WTC11 (cell line): ENCODE measurements at regions not wholly inside any gene's neighbourhood (a gene's known extent, or its start where the extent isn't known, plus 50 kb on each side); places are given as distances from the start of the nearest gene placed in this dataset.

Experiments used
- ATAC-seq: fragments of 200-7000 bp; cut with Tn5 transposase; 2 replicates; pipeline ENCODE4 v1.10.0; 2021; ENCODE audit warnings: mild to moderate bottlenecking, moderate library complexity
- CTCF ChIA-PET: fragments of 300-600 bp; sonication (Branson Sonifier 250); formaldehyde crosslinking; loops from one replicate; lab custom pipeline; 2021; ENCODE audit warnings: antibody characterized with exemption; lab: Charles Lee
- POLR2A ChIA-PET: fragments of 350-600 bp; sonication (Branson Sonifier 250); formaldehyde crosslinking; loops from one replicate; lab custom pipeline; 2021; ENCODE audit warnings: antibody characterized with exemption; lab: Charles Lee
- DNase-seq: peaks from one replicate; pipeline ENCODE4 v3.0.0; 2021; ENCODE audit warnings: low spot score
- H3K27ac Mint-ChIP-seq: 2 replicates; pipeline ENCODE4 v1.8.0; 2021; ENCODE audit warnings: mixed read lengths
- H3K27me3 Mint-ChIP-seq: 2 replicates; pipeline ENCODE4 v1.8.0; 2021; ENCODE audit warnings: low read depth, mild to moderate bottlenecking, moderate library complexity, mixed read lengths
- H3K36me3 Mint-ChIP-seq: 2 replicates; pipeline ENCODE4 v1.8.0; 2021; ENCODE audit warnings: mixed read lengths
- H3K4me1 Mint-ChIP-seq: 2 replicates; pipeline ENCODE4 v1.8.0; 2022; ENCODE audit warnings: mixed read lengths
- H3K4me3 Mint-ChIP-seq: 2 replicates; pipeline ENCODE4 v1.8.0; 2021; ENCODE audit warnings: mild to moderate bottlenecking, moderate library complexity, mixed read lengths
- H3K9me3 Mint-ChIP-seq: 2 replicates; pipeline ENCODE4 v1.8.0; 2021; ENCODE audit warnings: mixed read lengths
- GABPB1 ChIP-seq: sonication (generic); formaldehyde crosslinking; IDR thresholded peaks from 2 replicates; pipeline ENCODE4 v1.8.1; 2023; ENCODE audit warnings: mild to moderate bottlenecking, missing genetic modification reagents
- GRHL2 ChIP-seq: fragments of 250-450 bp; sonication (Bioruptor Pico); IDR thresholded peaks from 2 replicates; pipeline ENCODE4 v1.8.0; 2022; ENCODE audit warnings: mild to moderate bottlenecking, moderate library complexity; ENCODE audit not compliant: insufficient replicate concordance, severe bottlenecking
- HMGA2 ChIP-seq: fragments of 250-450 bp; sonication (Bioruptor Pico); IDR thresholded peaks from 2 replicates; pipeline ENCODE4 v1.4.0; 2021; ENCODE audit warnings: mild to moderate bottlenecking, moderate library complexity
- JAZF1 ChIP-seq: fragments of 250-450 bp; sonication (Bioruptor Pico); IDR thresholded peaks from 2 replicates; pipeline ENCODE4 v1.9.0; 2021; ENCODE audit warnings: moderate library complexity, mild to moderate bottlenecking, inconsistent platforms
- MXD4 ChIP-seq: fragments of 250-450 bp; sonication (Bioruptor Pico); IDR thresholded peaks from 2 replicates; pipeline ENCODE4 v1.8.0; 2021; ENCODE audit warnings: mild to moderate bottlenecking, moderate library complexity, borderline replicate concordance
- RORB ChIP-seq: fragments of 250-450 bp; sonication (Bioruptor Pico); IDR thresholded peaks from 2 replicates; pipeline ENCODE4 v1.9.0; 2021; ENCODE audit warnings: mild to moderate bottlenecking
- SMAD3 ChIP-seq: sonication (generic); formaldehyde crosslinking; IDR thresholded peaks from 2 replicates; pipeline ENCODE4 v1.8.0; 2022; ENCODE audit warnings: missing genetic modification reagents, mild to moderate bottlenecking, borderline replicate concordance
- SMAD4 ChIP-seq: sonication (generic); formaldehyde crosslinking; IDR thresholded peaks from 2 replicates; pipeline ENCODE4 v1.8.0; 2022; ENCODE audit warnings: mild to moderate bottlenecking, missing genetic modification reagents
- SOX15 ChIP-seq: fragments of 250-450 bp; sonication (Bioruptor Pico); IDR thresholded peaks from 2 replicates; pipeline ENCODE4 v1.9.0; 2021; ENCODE audit warnings: mild to moderate bottlenecking
- SP1 ChIP-seq: sonication (generic); formaldehyde crosslinking; conservative IDR thresholded peaks from 2 replicates; pipeline ENCODE4 v1.8.1; 2022; ENCODE audit warnings: missing genetic modification reagents
- ZNF121 ChIP-seq: sonication (generic); formaldehyde crosslinking; IDR thresholded peaks from 2 replicates; pipeline ENCODE4 v1.8.0; 2023; ENCODE audit warnings: missing genetic modification reagents
- TF ChIP-seq, protein P1 (sequence below): sonication (generic); formaldehyde crosslinking; conservative IDR thresholded peaks from 2 replicates; pipeline ENCODE4 v1.8.1; 2023; ENCODE audit warnings: mild to moderate bottlenecking, low read depth, missing genetic modification reagents, moderate library complexity
- TF ChIP-seq, protein P2 (sequence below): fragments of 250-450 bp; sonication (Bioruptor Pico); IDR thresholded peaks from 2 replicates; pipeline ENCODE4 v1.9.0; 2021; ENCODE audit warnings: mild to moderate bottlenecking
- TF ChIP-seq, protein P3 (sequence below): sonication (generic); formaldehyde crosslinking; IDR thresholded peaks from 2 replicates; pipeline ENCODE4 v1.8.1; 2023; ENCODE audit warnings: mild to moderate bottlenecking, missing genetic modification reagents
- TF ChIP-seq, protein P4 (sequence below): sonication (generic); formaldehyde crosslinking; IDR thresholded peaks from 2 replicates; pipeline ENCODE4 v1.8.1; 2023; ENCODE audit warnings: mild to moderate bottlenecking, missing genetic modification reagents
- TF ChIP-seq, protein P5 (sequence below): fragments of 250-450 bp; sonication (Bioruptor Pico); conservative IDR thresholded peaks from 2 replicates; pipeline ENCODE4 v1.9.0; 2021; ENCODE audit warnings: mild to moderate bottlenecking

DNA sequence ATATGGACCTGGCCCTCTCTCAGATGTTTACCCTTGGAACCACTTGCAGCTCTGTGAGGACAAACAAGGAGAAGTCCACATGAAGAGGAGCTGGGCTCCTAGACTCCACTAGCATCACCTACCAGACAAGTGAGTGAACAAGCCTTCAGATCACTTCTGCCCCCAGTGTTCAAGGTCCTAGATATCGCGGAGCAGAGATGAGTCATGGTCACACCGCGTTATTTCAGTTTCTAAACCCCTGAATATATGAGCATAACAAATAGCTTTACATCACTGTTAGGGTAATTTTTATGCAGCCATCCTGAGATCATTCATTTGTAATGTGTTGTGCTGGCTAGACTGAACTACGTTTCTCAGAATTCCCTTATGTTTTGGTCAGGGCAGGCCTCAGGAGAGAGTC, 77.0 kb upstream of the DAP start (continued):
- TF ChIP-seq HMGA2 (CRISPR knock-in tag): no peak

DNA sequence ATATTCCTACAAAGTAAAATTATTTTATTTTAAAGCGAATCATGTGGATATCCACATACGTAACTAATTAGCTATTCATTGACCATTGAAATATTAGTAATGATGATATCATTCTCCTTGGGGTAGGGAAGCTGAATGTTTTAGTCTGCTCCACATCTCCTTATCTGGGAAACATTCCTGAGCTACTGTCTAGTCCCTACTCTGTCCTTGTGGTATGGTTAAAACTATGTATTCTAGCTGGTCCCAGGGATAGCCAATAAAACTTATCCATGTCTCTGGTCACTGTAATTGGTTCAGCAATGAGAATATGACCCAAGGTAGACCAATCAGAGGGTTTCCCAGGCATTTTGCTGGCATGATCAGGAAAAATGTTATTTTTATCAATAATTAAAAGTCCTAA, 76.0 kb upstream of the DAP start:
- peaks cover under 1% of the 10 kb centered on the region for H3K9me3 Mint-ChIP-seq

DNA sequence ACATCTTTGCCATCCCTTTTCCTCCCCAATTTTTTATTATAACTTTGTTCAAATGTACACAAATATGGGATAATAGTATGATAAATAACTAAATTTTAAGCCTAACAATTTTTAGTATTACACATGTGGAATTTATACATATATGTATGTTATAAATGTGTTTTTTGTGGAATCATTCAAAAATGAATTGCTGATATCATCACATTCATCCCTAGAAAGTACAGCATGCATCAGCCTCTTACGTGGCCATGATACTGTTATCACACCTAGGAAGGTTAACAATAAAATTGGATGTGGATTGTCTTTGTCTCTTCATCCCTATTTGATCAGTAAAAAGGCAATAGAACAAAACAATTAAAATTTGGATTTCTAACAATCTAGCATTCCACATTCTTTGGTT, 73.7 kb upstream of the DAP start:
- CTCF ChIA-PET: interaction anchor here (1.1 to 1.7 kb wide), 2 partner anchors 22 to 59 kb away, joined by 3 to 6 read pairs; no protein-coding TSS in a partner anchor
- no peaks in the 10 kb centered on the region for H3K36me3 Mint-ChIP-seq

More for the DNA sequence above, 76.0 kb upstream of the DAP start:
- DNase-seq (no peak), ATAC-seq (no peak)
- TF ChIP-seq SP1 (no peak), RORB (no peak), JAZF1 (no peak), SOX15 (CRISPR knock-in tag) (no peak), MXD4 (CRISPR knock-in tag) (no peak), SMAD3 (CRISPR knock-in tag) (no peak), ZNF121 (CRISPR knock-in tag) (no peak), HMGA2 (CRISPR knock-in tag) (no peak), SMAD4 (no peak), GABPB1 (CRISPR knock-in tag) (no peak), GRHL2 (no peak)
- TF ChIP-seq, protein P1, sequence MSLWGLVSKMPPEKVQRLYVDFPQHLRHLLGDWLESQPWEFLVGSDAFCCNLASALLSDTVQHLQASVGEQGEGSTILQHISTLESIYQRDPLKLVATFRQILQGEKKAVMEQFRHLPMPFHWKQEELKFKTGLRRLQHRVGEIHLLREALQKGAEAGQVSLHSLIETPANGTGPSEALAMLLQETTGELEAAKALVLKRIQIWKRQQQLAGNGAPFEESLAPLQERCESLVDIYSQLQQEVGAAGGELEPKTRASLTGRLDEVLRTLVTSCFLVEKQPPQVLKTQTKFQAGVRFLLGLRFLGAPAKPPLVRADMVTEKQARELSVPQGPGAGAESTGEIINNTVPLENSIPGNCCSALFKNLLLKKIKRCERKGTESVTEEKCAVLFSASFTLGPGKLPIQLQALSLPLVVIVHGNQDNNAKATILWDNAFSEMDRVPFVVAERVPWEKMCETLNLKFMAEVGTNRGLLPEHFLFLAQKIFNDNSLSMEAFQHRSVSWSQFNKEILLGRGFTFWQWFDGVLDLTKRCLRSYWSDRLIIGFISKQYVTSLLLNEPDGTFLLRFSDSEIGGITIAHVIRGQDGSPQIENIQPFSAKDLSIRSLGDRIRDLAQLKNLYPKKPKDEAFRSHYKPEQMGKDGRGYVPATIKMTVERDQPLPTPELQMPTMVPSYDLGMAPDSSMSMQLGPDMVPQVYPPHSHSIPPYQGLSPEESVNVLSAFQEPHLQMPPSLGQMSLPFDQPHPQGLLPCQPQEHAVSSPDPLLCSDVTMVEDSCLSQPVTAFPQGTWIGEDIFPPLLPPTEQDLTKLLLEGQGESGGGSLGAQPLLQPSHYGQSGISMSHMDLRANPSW (CRISPR knock-in tag): no peak
- TF ChIP-seq, protein P2, sequence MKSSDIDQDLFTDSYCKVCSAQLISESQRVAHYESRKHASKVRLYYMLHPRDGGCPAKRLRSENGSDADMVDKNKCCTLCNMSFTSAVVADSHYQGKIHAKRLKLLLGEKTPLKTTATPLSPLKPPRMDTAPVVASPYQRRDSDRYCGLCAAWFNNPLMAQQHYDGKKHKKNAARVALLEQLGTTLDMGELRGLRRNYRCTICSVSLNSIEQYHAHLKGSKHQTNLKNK (CRISPR knock-in tag): no peak
- TF ChIP-seq, protein P3, sequence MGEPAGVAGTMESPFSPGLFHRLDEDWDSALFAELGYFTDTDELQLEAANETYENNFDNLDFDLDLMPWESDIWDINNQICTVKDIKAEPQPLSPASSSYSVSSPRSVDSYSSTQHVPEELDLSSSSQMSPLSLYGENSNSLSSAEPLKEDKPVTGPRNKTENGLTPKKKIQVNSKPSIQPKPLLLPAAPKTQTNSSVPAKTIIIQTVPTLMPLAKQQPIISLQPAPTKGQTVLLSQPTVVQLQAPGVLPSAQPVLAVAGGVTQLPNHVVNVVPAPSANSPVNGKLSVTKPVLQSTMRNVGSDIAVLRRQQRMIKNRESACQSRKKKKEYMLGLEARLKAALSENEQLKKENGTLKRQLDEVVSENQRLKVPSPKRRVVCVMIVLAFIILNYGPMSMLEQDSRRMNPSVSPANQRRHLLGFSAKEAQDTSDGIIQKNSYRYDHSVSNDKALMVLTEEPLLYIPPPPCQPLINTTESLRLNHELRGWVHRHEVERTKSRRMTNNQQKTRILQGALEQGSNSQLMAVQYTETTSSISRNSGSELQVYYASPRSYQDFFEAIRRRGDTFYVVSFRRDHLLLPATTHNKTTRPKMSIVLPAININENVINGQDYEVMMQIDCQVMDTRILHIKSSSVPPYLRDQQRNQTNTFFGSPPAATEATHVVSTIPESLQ (CRISPR knock-in tag): no peak
- Mint-ChIP-seq H3K27me3 (no peaks in the 10 kb centered on the region; the same call in 1 of the 2 replicates), H3K4me3 (no peak overlapping the region), H3K27ac (no peak overlapping the region), H3K4me1 (no peaks in the 10 kb centered on the region), H3K36me3 (no peaks in the 10 kb centered on the region)
- CTCF ChIA-PET: interaction anchor here (0.9 to 2.2 kb wide), 3 partner anchors 11 to 151 kb away, joined by 3 to 11 read pairs (median 3); no protein-coding TSS in a partner anchor
- POLR2A ChIA-PET: no interaction called here

More for the DNA sequence above, 73.7 kb upstream of the DAP start:
- TF ChIP-seq, protein P4, sequence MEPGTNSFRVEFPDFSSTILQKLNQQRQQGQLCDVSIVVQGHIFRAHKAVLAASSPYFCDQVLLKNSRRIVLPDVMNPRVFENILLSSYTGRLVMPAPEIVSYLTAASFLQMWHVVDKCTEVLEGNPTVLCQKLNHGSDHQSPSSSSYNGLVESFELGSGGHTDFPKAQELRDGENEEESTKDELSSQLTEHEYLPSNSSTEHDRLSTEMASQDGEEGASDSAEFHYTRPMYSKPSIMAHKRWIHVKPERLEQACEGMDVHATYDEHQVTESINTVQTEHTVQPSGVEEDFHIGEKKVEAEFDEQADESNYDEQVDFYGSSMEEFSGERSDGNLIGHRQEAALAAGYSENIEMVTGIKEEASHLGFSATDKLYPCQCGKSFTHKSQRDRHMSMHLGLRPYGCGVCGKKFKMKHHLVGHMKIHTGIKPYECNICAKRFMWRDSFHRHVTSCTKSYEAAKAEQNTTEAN (CRISPR knock-in tag): no peak
- TF ChIP-seq, protein P5, sequence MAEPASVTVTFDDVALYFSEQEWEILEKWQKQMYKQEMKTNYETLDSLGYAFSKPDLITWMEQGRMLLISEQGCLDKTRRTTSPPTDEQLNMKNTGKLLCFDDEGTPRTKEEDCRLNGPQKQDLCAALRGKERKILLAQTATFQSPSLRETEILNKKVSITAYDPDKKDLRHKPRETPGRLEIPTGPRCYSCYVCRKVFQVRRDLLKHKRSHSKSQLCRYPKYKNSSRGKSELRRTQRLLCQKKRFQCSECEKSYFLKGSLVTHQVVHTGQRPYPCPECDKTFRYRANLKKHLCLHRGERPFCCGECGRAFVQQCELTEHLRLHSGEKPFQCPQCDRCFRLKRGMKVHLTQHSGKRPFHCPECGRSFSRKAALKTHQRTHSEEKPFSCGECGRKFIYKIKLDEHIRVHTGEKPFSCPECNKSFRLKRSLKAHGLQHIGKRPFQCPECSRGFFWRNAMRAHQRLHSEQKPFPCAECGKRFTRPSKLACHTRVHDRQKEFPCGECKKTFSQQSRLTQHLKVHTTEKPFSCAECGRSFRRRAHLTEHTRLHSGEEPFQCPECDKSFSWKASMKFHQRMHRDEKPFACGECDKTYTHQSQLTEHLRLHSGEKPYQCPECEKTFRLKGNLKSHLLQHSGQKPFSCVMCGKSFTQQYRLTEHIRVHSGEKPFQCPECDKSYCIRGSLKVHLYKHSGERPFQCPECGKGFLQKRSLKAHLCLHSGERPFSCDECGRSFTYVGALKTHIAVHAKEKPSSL (CRISPR knock-in tag): no peak
- TF ChIP-seq, protein P2 (CRISPR knock-in tag): no peak
- no peak for ATAC-seq
- no peak for DNase-seq
- H3K4me3 Mint-ChIP-seq: no peak overlapping the region
- POLR2A ChIA-PET: no interaction called here
- H3K27me3 Mint-ChIP-seq: no peaks in the 10 kb centered on the region; the same call in 1 of the 2 replicates
- H3K4me1 Mint-ChIP-seq: no peaks in the 10 kb centered on the region
- H3K27ac Mint-ChIP-seq: no peak overlapping the region
- H3K9me3 Mint-ChIP-seq: no peaks in the 10 kb centered on the region
